PC-3 (cell line): ENCODE measurements at regions not wholly inside any gene's neighbourhood (a gene's known extent, or its start where the extent isn't known, plus 50 kb on each side); places are given as distances from the start of the nearest gene placed in this dataset.

Source experiments
- ATAC-seq: fragments of 200-7000 bp; cut with Tn5 transposase; 2 replicates; pipeline ENCODE4 v1.9.1; 2020; ENCODE audit warnings: mild to moderate bottlenecking, moderate library complexity
- BruUV-seq: library from RNA; stranded (reverse); fragments of 400-500 nt; replicated peaks from 2 replicates; lab custom pipeline; 2021; lab: Mats Ljungman, UMichigan
- CTCF ChIA-PET: fragments of 300-600 bp; sonication (Branson Sonifier 250); formaldehyde crosslinking; loops from one replicate; lab custom pipeline; 2022; ENCODE audit warnings: antibody characterized with exemption; lab: Charles Lee
- POLR2A ChIA-PET: fragments of 300-600 bp; sonication (Branson Sonifier 250); formaldehyde crosslinking; loops from one replicate; lab custom pipeline; 2022; ENCODE audit warnings: antibody characterized with exemption; ENCODE audit not compliant: unreplicated experiment; lab: Charles Lee
- DNase-seq: peaks from one replicate; pipeline ENCODE4 v3.0.0-alpha.2; 2015
- H2AFZ ChIP-seq: fragments of 300-600 bp; sonication (generic); 2 replicates; pipeline ENCODE4 v1.6.0; 2016; ENCODE audit warnings: antibody characterized with exemption, low read length
- H3F3A ChIP-seq: fragments of 300-600 bp; sonication (generic); one replicate; pipeline ENCODE4 v1.6.0; 2017; ENCODE audit warnings: antibody characterized with exemption, low read length, control low read depth, mild to moderate bottlenecking; ENCODE audit not compliant: unreplicated experiment
- H3K27ac ChIP-seq: fragments of 300-600 bp; sonication (generic); 2 replicates; pipeline ENCODE4 v1.5.1; 2016; ENCODE audit warnings: mild to moderate bottlenecking, low read length
- H3K27me3 ChIP-seq: fragments of 300-600 bp; sonication (generic); 2 replicates; pipeline ENCODE4 v1.6.1; 2016; ENCODE audit warnings: low read length, mixed read lengths
- H3K36me3 ChIP-seq: fragments of 300-600 bp; sonication (generic); 2 replicates; pipeline ENCODE4 v1.6.1; 2016; ENCODE audit warnings: low read depth, mixed run types, low read length, mixed read lengths
- H3K4me1 ChIP-seq: fragments of 300-600 bp; sonication (generic); 2 replicates; pipeline ENCODE4 v1.5.1; 2016; ENCODE audit warnings: low read length; ENCODE audit not compliant: insufficient read depth
- H3K4me2 ChIP-seq: fragments of 300-600 bp; sonication (generic); 2 replicates; pipeline ENCODE4 v1.6.0; 2016; ENCODE audit warnings: low read length
- H3K4me3 ChIP-seq: fragments of 300-600 bp; sonication (generic); 2 replicates; pipeline ENCODE4 v1.5.1; 2016; ENCODE audit warnings: mild to moderate bottlenecking, low read length, mixed read lengths
- H3K79me2 ChIP-seq: fragments of 300-600 bp; sonication (generic); 2 replicates; pipeline ENCODE4 v1.6.1; 2017; ENCODE audit warnings: low read length, mixed read lengths
- H3K9ac ChIP-seq: fragments of 300-600 bp; sonication (generic); 2 replicates; pipeline ENCODE4 v1.6.0; 2016; ENCODE audit warnings: mild to moderate bottlenecking, low read length
- H3K9me2 ChIP-seq: fragments of 300-600 bp; sonication (generic); replicated peaks from 2 replicates; pipeline ENCODE4 v1.6.1; 2016; ENCODE audit warnings: mixed run types, low read length, mixed read lengths
- H3K9me3 ChIP-seq: fragments of 300-600 bp; sonication (generic); 2 replicates; pipeline ENCODE4 v1.6.1; 2016; ENCODE audit warnings: low read length, mixed read lengths
- H4K20me1 ChIP-seq: fragments of 300-600 bp; sonication (generic); 2 replicates; pipeline ENCODE4 v1.6.1; 2016; ENCODE audit warnings: low read length, mixed read lengths
- CTCF ChIP-seq: fragments of 300-600 bp; sonication (generic); conservative IDR thresholded peaks from 2 replicates; pipeline ENCODE4 v1.5.1; 2017; ENCODE audit warnings: antibody characterized with exemption, low read depth, mild to moderate bottlenecking, low read length
- EZH2 ChIP-seq: fragments of 300-600 bp; sonication (generic); IDR thresholded peaks from one replicate; pipeline ENCODE4 v1.6.1; 2017; ENCODE audit warnings: antibody characterized with exemption, mild to moderate bottlenecking, low read length; ENCODE audit not compliant: unreplicated experiment
- EZH2phosphoT487 ChIP-seq: fragments of 300-600 bp; sonication (generic); IDR thresholded peaks from 2 replicates; pipeline ENCODE4 v1.6.1; 2018; ENCODE audit warnings: mild to moderate bottlenecking, antibody characterized with exemption, low read length, borderline replicate concordance
- intact Hi-C: fragments of 100-400 bp; cut with micrococcal nuclease; formaldehyde crosslinking; loops from 2 replicates; pipeline ENCODE4 v1.9.0; 2023

GRCh38 chr13:99738626-99739025 is 232.9 kb downstream of the ZIC5 start:
- no peak overlapping the region for H3K9ac ChIP-seq
- no TSS peak for BruUV-seq
- no peaks in the 10 kb centered on the region for H3K4me1 ChIP-seq
- CTCF ChIA-PET: no interaction called here
- no peaks in the 10 kb centered on the region for H3K9me3 ChIP-seq
- H3K79me2 ChIP-seq: no peaks in the 10 kb centered on the region
- DNase-seq (no peak), ATAC-seq (no peak)
- no peaks in the 10 kb centered on the region for H3K9me2 ChIP-seq
- H3K4me3 ChIP-seq: no peak overlapping the region
- no peak overlapping the region for H3K27ac ChIP-seq
- H3K27me3 ChIP-seq: peaks cover 16% of the 10 kb centered on the region
- TF ChIP-seq EZH2phosphoT487: no peak
- TF ChIP-seq EZH2: no peak
- TF ChIP-seq CTCF: no peak
- no peaks in the 10 kb centered on the region for H4K20me1 ChIP-seq
- H2AFZ ChIP-seq: no peak overlapping the region
- POLR2A ChIA-PET: no interaction called here
- H3K4me2 ChIP-seq: no peak overlapping the region
- intact Hi-C loops: no loop called here
- no peaks in the 10 kb centered on the region for H3F3A ChIP-seq
- no peaks in the 10 kb centered on the region for H3K36me3 ChIP-seq

- Histone ChIP-seq H3F3A (no peaks in the 10 kb centered on the region), H3K9ac (no peak overlapping the region), H3K9me3 (no peaks in the 10 kb centered on the region), H2AFZ (no peak overlapping the region), H4K20me1 (no peaks in the 10 kb centered on the region), H3K79me2 (no peaks in the 10 kb centered on the region), H3K27me3 (peaks cover 8% of the 10 kb centered on the region; the same call in 1 of the 2 replicates), H3K4me2 (no peak overlapping the region), H3K4me3 (no peak overlapping the region), H3K36me3 (no peaks in the 10 kb centered on the region), H3K9me2 (no peaks in the 10 kb centered on the region), H3K27ac (no peak overlapping the region), H3K4me1 (no peaks in the 10 kb centered on the region)
- no TSS peak for BruUV-seq
- ChIA-PET POLR2A (no interaction called here), CTCF (no interaction called here)
- TF ChIP-seq EZH2 (no peak), CTCF (no peak), EZH2phosphoT487 (no peak)
- intact Hi-C loops: no loop called here
- ATAC-seq (no peak), DNase-seq (no peak)
These were observed 233.9 kb downstream of the ZIC5 start for GRCh38 chr13:99737481-99738245.

- H3K9me3 ChIP-seq: no peaks in the 10 kb centered on the region
- peaks cover 5% of the 10 kb centered on the region; the same call in 1 of the 2 replicates for H3K27me3 ChIP-seq
- no peak overlapping the region for H3K27ac ChIP-seq
- H4K20me1 ChIP-seq: no peaks in the 10 kb centered on the region
- no peak overlapping the region for H3K9ac ChIP-seq
- no peaks in the 10 kb centered on the region for H3K9me2 ChIP-seq
- H3K36me3 ChIP-seq: no peaks in the 10 kb centered on the region
- H3K79me2 ChIP-seq: no peaks in the 10 kb centered on the region
- ATAC-seq: no peak
- H3F3A ChIP-seq: no peaks in the 10 kb centered on the region
- DNase-seq: no peak
- H3K4me1 ChIP-seq: no peaks in the 10 kb centered on the region
- no peak overlapping the region for H2AFZ ChIP-seq
- intact Hi-C loops: no loop called here
- CTCF ChIA-PET: no interaction called here
- H3K4me3 ChIP-seq: no peak overlapping the region
- POLR2A ChIA-PET: no interaction called here
- no peak overlapping the region for H3K4me2 ChIP-seq
- TF ChIP-seq EZH2: no peak
- no peak for TF ChIP-seq CTCF
- no peak for TF ChIP-seq EZH2phosphoT487
- BruUV-seq: no TSS peak
These were observed 235.0 kb downstream of the ZIC5 start for GRCh38 chr13:99736541-99736940.
